ENCODE measurements at regions not wholly inside any gene's neighbourhood (a gene's known extent, or its start where the extent isn't known, plus 50 kb on each side); places are given as distances from the start of the nearest gene placed in this dataset.
A peak's percentile ranks its signal among the peaks of the same experiment; 100 is the strongest.

- intact Hi-C loops (cut with micrococcal nuclease) = no loop called here
- Mint-ChIP-seq H3K4me1 (ENCODE audit: insufficient read depth, unreplicated experiment) (peaks cover 21% of the 10 kb centered on the region), H3K9me3 (ENCODE audit: unreplicated experiment) (no peaks in the 10 kb centered on the region), H3K36me3 (ENCODE audit: insufficient read depth, unreplicated experiment) (peaks cover 6% of the 10 kb centered on the region), H3K27ac (ENCODE audit: low read depth, unreplicated experiment) (no peak overlapping the region), H3K4me3 (ENCODE audit: unreplicated experiment) (no peak overlapping the region), H3K27me3 (ENCODE audit: insufficient read depth, unreplicated experiment) (no peaks in the 10 kb centered on the region)
- TF ChIP-seq CTCF (IDR thresholded peaks at IDR 0.05; ENCODE audit: unreplicated experiment) = no peak
- POLR2A ChIA-PET = interaction anchor here (1.1 to 1.2 kb wide), 3 partner anchors 11 to 14 kb away, joined by 3 to 4 read pairs (median 4); no protein-coding TSS in a partner anchor
- DNase-seq (ENCODE audit: unreplicated experiment) = no peak
- CTCF ChIA-PET = interaction anchor here (0.6 to 0.9 kb wide), 2 partner anchors 94 to 309 kb away, joined by 3 read pairs; no protein-coding TSS in a partner anchor
- no TSS peak for BruUV-seq (replicated peaks)
These were observed 109.5 kb upstream of the PFN2 start for GRCh38 chr3:150080058-150080730.

- CTCF ChIA-PET = no interaction called here
These were observed 108.5 kb upstream of the PFN2 start for GRCh38 chr3:150079029-150079739.

GRCh38 chr3:150077581-150078247 lies 107.0 kb upstream of the PFN2 start:
- H3K27ac Mint-ChIP-seq (ENCODE audit: low read depth, unreplicated experiment) = no peak overlapping the region
- TF ChIP-seq CTCF (IDR thresholded peaks at IDR 0.05; ENCODE audit: unreplicated experiment) = no peak
- H3K27me3 Mint-ChIP-seq (ENCODE audit: insufficient read depth, unreplicated experiment) = no peaks in the 10 kb centered on the region
- intact Hi-C loops (cut with micrococcal nuclease) = no loop called here
- peaks cover 21% of the 10 kb centered on the region for H3K4me1 Mint-ChIP-seq (ENCODE audit: insufficient read depth, unreplicated experiment)
- BruUV-seq (replicated peaks) = no TSS peak
- peaks cover 6% of the 10 kb centered on the region for H3K36me3 Mint-ChIP-seq (ENCODE audit: insufficient read depth, unreplicated experiment)
- ChIA-PET POLR2A (interaction anchor here (1.0 kb wide), 1 partner anchor 15 kb away, joined by 3 read pairs; no protein-coding TSS in a partner anchor), CTCF (no interaction called here)
- peak; percentile 13 for DNase-seq (ENCODE audit: unreplicated experiment)
- no peak overlapping the region for H3K4me3 Mint-ChIP-seq (ENCODE audit: unreplicated experiment)
- H3K9me3 Mint-ChIP-seq (ENCODE audit: unreplicated experiment) = no peaks in the 10 kb centered on the region

More at GRCh38 chr3:150079029-150079739, 108.5 kb upstream of the PFN2 start:
- H3K4me1 Mint-ChIP-seq (ENCODE audit: insufficient read depth, unreplicated experiment) = peaks cover 21% of the 10 kb centered on the region
- H3K27me3 Mint-ChIP-seq (ENCODE audit: insufficient read depth, unreplicated experiment) = no peaks in the 10 kb centered on the region
- intact Hi-C loops (cut with micrococcal nuclease) = no loop called here
- no peaks in the 10 kb centered on the region for H3K9me3 Mint-ChIP-seq (ENCODE audit: unreplicated experiment)
- BruUV-seq (replicated peaks) = no TSS peak
- DNase-seq (ENCODE audit: unreplicated experiment) = peak; percentile 49
- H3K27ac Mint-ChIP-seq (ENCODE audit: low read depth, unreplicated experiment) = no peak overlapping the region
- H3K4me3 Mint-ChIP-seq (ENCODE audit: unreplicated experiment) = no peak overlapping the region
- POLR2A ChIA-PET = interaction anchor here (0.6 to 1.2 kb wide), 2 partner anchors 12 to 108 kb away, joined by 4 read pairs; no protein-coding TSS in a partner anchor
- H3K36me3 Mint-ChIP-seq (ENCODE audit: insufficient read depth, unreplicated experiment) = peaks cover 6% of the 10 kb centered on the region
- TF ChIP-seq CTCF (IDR thresholded peaks at IDR 0.05; ENCODE audit: unreplicated experiment) = no peak

- H3K4me3 Mint-ChIP-seq (ENCODE audit: unreplicated experiment) = no peak overlapping the region
- no TSS peak for BruUV-seq (replicated peaks)
- no peak overlapping the region for H3K27ac Mint-ChIP-seq (ENCODE audit: low read depth, unreplicated experiment)
- TF ChIP-seq CTCF (IDR thresholded peaks at IDR 0.05; ENCODE audit: unreplicated experiment) = no peak
- intact Hi-C loops (cut with micrococcal nuclease) = no loop called here
- H3K27me3 Mint-ChIP-seq (ENCODE audit: insufficient read depth, unreplicated experiment) = no peaks in the 10 kb centered on the region
- H3K4me1 Mint-ChIP-seq (ENCODE audit: insufficient read depth, unreplicated experiment) = peaks cover 20% of the 10 kb centered on the region
- ChIA-PET POLR2A (no interaction called here), CTCF (no interaction called here)
- no peaks in the 10 kb centered on the region for H3K9me3 Mint-ChIP-seq (ENCODE audit: unreplicated experiment)
- peaks cover 6% of the 10 kb centered on the region for H3K36me3 Mint-ChIP-seq (ENCODE audit: insufficient read depth, unreplicated experiment)
- no peak for DNase-seq (ENCODE audit: unreplicated experiment)
These were observed 106.4 kb upstream of the PFN2 start for GRCh38 chr3:150077107-150077506.
